Neural cell (in vitro differentiated cells): ENCODE measurements at regions not wholly inside any gene's neighbourhood (a gene's known extent, or its start where the extent isn't known, plus 50 kb on each side); places are given as distances from the start of the nearest gene placed in this dataset.

Experiments
- H2AFZ ChIP-seq: fragments of 200-600, 300-800 bp; sonication (generic), shearing (Covaris generic); 2 replicates; pipeline ENCODE4 v1.6.0; 2014; ENCODE audit warnings: low read depth, mild to moderate bottlenecking, antibody characterized with exemption, low read length, moderate library complexity
- H3F3A ChIP-seq: fragments of 200-600 bp; shearing (Covaris generic); 2 replicates; pipeline ENCODE4 v1.6.1; 2016; ENCODE audit warnings: mild to moderate bottlenecking, moderate library complexity, mixed read lengths, antibody characterized with exemption, low read length; ENCODE audit not compliant: insufficient read depth, poor library complexity, severe bottlenecking
- H3K27ac ChIP-seq: fragments of 200-600, 300-800 bp; sonication (generic), shearing (Covaris generic); 2 replicates; pipeline ENCODE4 v1.5.1; 2014; ENCODE audit warnings: mild to moderate bottlenecking, low read length, moderate library complexity
- H3K27me3 ChIP-seq: fragments of 300-800, 200-600 bp; sonication (generic), shearing (Covaris generic); 2 replicates; pipeline ENCODE4 v1.6.0; 2014; ENCODE audit warnings: mild to moderate bottlenecking, low read depth, low read length, moderate library complexity; ENCODE audit not compliant: insufficient read depth
- H3K36me3 ChIP-seq: fragments of 300-800, 200-600 bp; sonication (generic), shearing (Covaris generic); 2 replicates; pipeline ENCODE4 v1.5.1; 2014; ENCODE audit warnings: mild to moderate bottlenecking, antibody characterized with exemption, low read length, moderate library complexity; ENCODE audit not compliant: insufficient read depth
- H3K4me2 ChIP-seq: fragments of 300-800, 200-600 bp; sonication (generic), shearing (Covaris generic); 2 replicates; pipeline ENCODE4 v1.6.0; 2014; ENCODE audit warnings: mild to moderate bottlenecking, low read length
- H3K4me3 ChIP-seq: fragments of 300-800, 200-600 bp; sonication (generic), shearing (Covaris generic); 2 replicates; pipeline ENCODE4 v1.5.1; 2014; ENCODE audit warnings: mild to moderate bottlenecking, low read length, moderate library complexity
- H3K79me2 ChIP-seq: fragments of 200-600 bp; shearing (Covaris generic); replicated peaks from 2 replicates; pipeline ENCODE4 v1.6.0; 2014; ENCODE audit warnings: mild to moderate bottlenecking, low read length, moderate library complexity; ENCODE audit not compliant: insufficient read depth
- H3K9ac ChIP-seq: fragments of 300-800, 200-600 bp; sonication (generic), shearing (Covaris generic); 2 replicates; pipeline ENCODE4 v1.6.1; 2016; ENCODE audit warnings: mild to moderate bottlenecking, low read length, mixed read lengths
- H3K9me2 ChIP-seq: fragments of 200-600 bp; shearing (Covaris generic); 2 replicates; pipeline ENCODE4 v1.6.1; 2016; ENCODE audit warnings: mild to moderate bottlenecking, low read length, mixed read lengths; ENCODE audit not compliant: insufficient read depth
- H3K9me3 ChIP-seq: fragments of 200-600, 300-800 bp; sonication (generic), shearing (Covaris generic); 2 replicates; pipeline ENCODE4 v1.6.1; 2016; ENCODE audit warnings: mild to moderate bottlenecking, mixed run types, low read length, moderate library complexity, mixed read lengths
- H4K20me1 ChIP-seq: fragments of 200-600 bp; shearing (Covaris generic); 2 replicates; pipeline ENCODE4 v1.6.1; 2016; ENCODE audit warnings: mild to moderate bottlenecking, mixed run types; ENCODE audit not compliant: insufficient read depth
- EP300 ChIP-seq: fragments of 450-650 bp; conservative IDR thresholded peaks from 2 replicates; pipeline ENCODE4 v1.6.1; 2014; ENCODE audit warnings: antibody characterized with exemption, mild to moderate bottlenecking, moderate library complexity; ENCODE audit not compliant: poor library complexity, severe bottlenecking
- EZH2 ChIP-seq: fragments of 200-600, 300-800 bp; shearing (Covaris generic), sonication (generic); IDR thresholded peaks from 2 replicates; pipeline ENCODE4 v1.6.1; 2014; ENCODE audit warnings: antibody characterized with exemption, low read length, borderline replicate concordance, mild to moderate bottlenecking; ENCODE audit not compliant: insufficient read depth, poor library complexity, severe bottlenecking
- MXI1 ChIP-seq: fragments of 450-650 bp; conservative IDR thresholded peaks from 2 replicates; pipeline ENCODE4 v1.6.1; 2014; ENCODE audit warnings: antibody characterized with exemption, mild to moderate bottlenecking; ENCODE audit not compliant: poor library complexity, severe bottlenecking
- POLR2AphosphoS5 ChIP-seq: IDR thresholded peaks from 2 replicates; pipeline ENCODE4 v1.6.1; 2012
- RAD21 ChIP-seq: fragments of 450-650 bp; conservative IDR thresholded peaks from 2 replicates; pipeline ENCODE4 v1.6.1; 2014; ENCODE audit warnings: antibody characterized with exemption, mild to moderate bottlenecking, moderate library complexity
- SMC3 ChIP-seq: fragments of 450-650 bp; conservative IDR thresholded peaks from 2 replicates; pipeline ENCODE4 v1.6.1; 2014; ENCODE audit warnings: antibody characterized with exemption, mild to moderate bottlenecking, moderate library complexity; ENCODE audit not compliant: poor library complexity
- TAF1 ChIP-seq: IDR thresholded peaks from 2 replicates; pipeline ENCODE4 v1.6.1; 2012; ENCODE audit warnings: low read depth
- TF ChIP-seq, protein P1 (sequence below): fragments of 450-650 bp; IDR thresholded peaks from 2 replicates; pipeline ENCODE4 v1.5.1; 2014; ENCODE audit warnings: antibody characterized with exemption, mild to moderate bottlenecking, moderate library complexity; ENCODE audit not compliant: poor library complexity, severe bottlenecking
- TF ChIP-seq, protein P2 (sequence below): IDR thresholded peaks from 2 replicates; pipeline ENCODE4 v1.6.1; 2012; ENCODE audit warnings: borderline replicate concordance

DNA sequence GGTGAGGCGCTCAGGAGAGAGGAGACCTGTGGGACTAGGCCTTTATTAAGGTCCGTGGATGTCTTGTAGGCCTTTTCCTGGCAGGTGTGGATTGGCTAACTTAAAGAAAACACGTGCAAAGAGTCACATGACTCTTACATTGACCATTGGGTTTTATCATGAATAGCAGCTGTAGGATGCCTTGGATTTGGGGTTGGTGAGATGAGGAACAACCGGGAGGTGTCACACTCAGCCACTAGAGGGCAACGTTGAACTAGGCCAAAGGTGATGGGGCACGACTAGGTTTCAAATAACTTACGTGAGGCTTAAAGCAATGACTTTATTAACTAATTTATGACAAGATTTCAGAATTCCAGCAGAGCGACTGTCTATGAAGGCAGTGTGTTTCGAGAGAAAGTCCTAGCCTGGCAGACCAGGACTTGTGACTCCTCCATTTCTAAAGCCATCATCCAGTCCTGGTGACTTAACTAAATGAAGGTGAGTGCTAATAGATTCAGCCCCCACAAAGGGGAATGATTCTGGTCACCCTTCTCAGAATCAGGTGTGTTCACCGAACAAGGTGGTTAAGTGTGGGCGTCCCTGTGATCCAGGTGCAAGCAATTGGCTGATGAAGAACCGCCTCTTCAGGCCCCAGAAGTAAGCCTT, 345.6 kb downstream of the MCTP2 start:
- no peaks in the 10 kb centered on the region for H4K20me1 ChIP-seq
- H3K79me2 ChIP-seq = no peaks in the 10 kb centered on the region
- no peak overlapping the region for H3K4me2 ChIP-seq
- H3K9me2 ChIP-seq = no peaks in the 10 kb centered on the region
- H3K27me3 ChIP-seq = no peaks in the 10 kb centered on the region
- no peak overlapping the region for H3K27ac ChIP-seq
- no peak overlapping the region for H3K4me3 ChIP-seq
- H3K9ac ChIP-seq = no peak overlapping the region
- no peaks in the 10 kb centered on the region for H3K9me3 ChIP-seq
- no peak overlapping the region for H2AFZ ChIP-seq
- H3K36me3 ChIP-seq = no peaks in the 10 kb centered on the region
- H3F3A ChIP-seq = no peaks in the 10 kb centered on the region
- TF ChIP-seq EP300 (no peak), SMC3 (no peak), MXI1 (no peak), RAD21 (no peak), TAF1 (no peak), POLR2AphosphoS5 (no peak), EZH2 (no peak)
- TF ChIP-seq, protein P1, sequence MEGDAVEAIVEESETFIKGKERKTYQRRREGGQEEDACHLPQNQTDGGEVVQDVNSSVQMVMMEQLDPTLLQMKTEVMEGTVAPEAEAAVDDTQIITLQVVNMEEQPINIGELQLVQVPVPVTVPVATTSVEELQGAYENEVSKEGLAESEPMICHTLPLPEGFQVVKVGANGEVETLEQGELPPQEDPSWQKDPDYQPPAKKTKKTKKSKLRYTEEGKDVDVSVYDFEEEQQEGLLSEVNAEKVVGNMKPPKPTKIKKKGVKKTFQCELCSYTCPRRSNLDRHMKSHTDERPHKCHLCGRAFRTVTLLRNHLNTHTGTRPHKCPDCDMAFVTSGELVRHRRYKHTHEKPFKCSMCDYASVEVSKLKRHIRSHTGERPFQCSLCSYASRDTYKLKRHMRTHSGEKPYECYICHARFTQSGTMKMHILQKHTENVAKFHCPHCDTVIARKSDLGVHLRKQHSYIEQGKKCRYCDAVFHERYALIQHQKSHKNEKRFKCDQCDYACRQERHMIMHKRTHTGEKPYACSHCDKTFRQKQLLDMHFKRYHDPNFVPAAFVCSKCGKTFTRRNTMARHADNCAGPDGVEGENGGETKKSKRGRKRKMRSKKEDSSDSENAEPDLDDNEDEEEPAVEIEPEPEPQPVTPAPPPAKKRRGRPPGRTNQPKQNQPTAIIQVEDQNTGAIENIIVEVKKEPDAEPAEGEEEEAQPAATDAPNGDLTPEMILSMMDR = no peak
- TF ChIP-seq, protein P2, sequence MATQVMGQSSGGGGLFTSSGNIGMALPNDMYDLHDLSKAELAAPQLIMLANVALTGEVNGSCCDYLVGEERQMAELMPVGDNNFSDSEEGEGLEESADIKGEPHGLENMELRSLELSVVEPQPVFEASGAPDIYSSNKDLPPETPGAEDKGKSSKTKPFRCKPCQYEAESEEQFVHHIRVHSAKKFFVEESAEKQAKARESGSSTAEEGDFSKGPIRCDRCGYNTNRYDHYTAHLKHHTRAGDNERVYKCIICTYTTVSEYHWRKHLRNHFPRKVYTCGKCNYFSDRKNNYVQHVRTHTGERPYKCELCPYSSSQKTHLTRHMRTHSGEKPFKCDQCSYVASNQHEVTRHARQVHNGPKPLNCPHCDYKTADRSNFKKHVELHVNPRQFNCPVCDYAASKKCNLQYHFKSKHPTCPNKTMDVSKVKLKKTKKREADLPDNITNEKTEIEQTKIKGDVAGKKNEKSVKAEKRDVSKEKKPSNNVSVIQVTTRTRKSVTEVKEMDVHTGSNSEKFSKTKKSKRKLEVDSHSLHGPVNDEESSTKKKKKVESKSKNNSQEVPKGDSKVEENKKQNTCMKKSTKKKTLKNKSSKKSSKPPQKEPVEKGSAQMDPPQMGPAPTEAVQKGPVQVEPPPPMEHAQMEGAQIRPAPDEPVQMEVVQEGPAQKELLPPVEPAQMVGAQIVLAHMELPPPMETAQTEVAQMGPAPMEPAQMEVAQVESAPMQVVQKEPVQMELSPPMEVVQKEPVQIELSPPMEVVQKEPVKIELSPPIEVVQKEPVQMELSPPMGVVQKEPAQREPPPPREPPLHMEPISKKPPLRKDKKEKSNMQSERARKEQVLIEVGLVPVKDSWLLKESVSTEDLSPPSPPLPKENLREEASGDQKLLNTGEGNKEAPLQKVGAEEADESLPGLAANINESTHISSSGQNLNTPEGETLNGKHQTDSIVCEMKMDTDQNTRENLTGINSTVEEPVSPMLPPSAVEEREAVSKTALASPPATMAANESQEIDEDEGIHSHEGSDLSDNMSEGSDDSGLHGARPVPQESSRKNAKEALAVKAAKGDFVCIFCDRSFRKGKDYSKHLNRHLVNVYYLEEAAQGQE = no peak

DNA sequence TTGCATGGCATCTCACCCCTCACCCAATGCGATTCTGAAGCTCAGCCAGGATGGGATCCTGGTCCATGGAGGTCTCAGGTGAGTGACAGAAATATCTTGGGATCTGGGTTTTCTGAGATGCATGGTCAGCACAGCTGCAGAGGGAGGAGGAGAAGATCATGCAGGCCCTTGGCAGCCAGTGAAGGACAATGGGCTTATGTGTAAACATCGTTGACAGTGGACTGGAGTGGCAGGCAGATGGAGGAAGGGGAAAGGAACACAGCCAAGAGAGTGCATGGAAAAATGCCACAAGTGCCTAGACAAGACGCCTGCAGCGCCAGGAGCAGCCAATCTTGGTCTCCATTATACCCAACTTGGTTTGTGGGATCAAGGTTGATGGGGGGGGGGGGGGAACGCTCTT, 347.9 kb downstream of the MCTP2 start:
- H3F3A ChIP-seq = no peaks in the 10 kb centered on the region
- no peak overlapping the region for H3K27ac ChIP-seq
- no peaks in the 10 kb centered on the region for H3K36me3 ChIP-seq
- H3K9ac ChIP-seq = no peak overlapping the region
- no peak overlapping the region for H3K4me2 ChIP-seq
- H3K9me3 ChIP-seq = no peaks in the 10 kb centered on the region
- H3K27me3 ChIP-seq = no peaks in the 10 kb centered on the region
- no peak overlapping the region for H2AFZ ChIP-seq
- no peak overlapping the region for H3K4me3 ChIP-seq
- H4K20me1 ChIP-seq = no peaks in the 10 kb centered on the region
- H3K79me2 ChIP-seq = no peaks in the 10 kb centered on the region
- no peaks in the 10 kb centered on the region for H3K9me2 ChIP-seq
- TF ChIP-seq EZH2 = no peak
- no peak for TF ChIP-seq RAD21
- TF ChIP-seq, protein P2 = no peak
- TF ChIP-seq SMC3 = no peak
- no peak for TF ChIP-seq TAF1
- no peak for TF ChIP-seq POLR2AphosphoS5
- TF ChIP-seq, protein P1 = no peak
- TF ChIP-seq EP300 = no peak
- no peak for TF ChIP-seq MXI1
